ENCODE measurements at regions not wholly inside any gene's neighbourhood (a gene's known extent, or its start where the extent isn't known, plus 50 kb on each side); places are given as distances from the start of the nearest gene placed in this dataset.

DNA sequence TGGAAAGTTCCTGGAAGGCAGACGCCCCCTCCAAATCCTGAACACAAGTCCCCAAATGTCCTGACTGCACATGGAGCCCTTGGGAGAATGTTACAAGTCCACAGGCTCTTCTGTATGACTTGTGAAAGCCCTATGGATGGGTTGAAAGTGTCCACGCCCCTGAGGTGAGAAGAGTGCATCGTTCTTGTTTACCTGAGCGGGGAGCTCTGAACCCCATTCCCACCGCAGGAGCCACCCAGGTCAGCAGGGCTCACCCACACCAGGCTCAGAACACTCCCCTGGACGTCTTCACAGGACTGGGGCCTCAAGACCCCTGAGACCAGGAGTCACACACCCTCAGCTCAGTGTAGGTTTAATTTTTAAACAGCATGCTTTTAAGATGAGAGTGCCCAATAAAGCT lies 84.2 kb upstream of the TMEM18 start:
- DNase-seq (ENCODE audit: low spot score): no peak

DNA sequence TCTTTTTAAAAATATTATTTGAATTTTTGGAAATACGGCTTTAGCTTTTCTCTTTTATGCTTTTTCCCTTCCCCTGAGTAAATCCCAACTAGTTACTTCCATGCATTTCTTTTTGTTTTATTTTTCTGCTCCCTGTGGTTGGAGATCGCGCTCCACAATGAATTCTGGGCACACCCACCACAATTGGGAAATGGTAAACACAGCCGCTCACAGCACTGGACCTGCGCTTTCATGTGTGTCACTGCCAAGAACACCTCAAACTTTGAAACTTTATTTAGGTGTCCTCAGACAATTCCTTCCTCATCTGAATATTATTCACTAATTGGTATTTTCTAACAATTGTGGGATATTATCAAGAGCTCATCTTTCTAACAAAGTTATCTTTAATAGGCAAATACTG lies 82.8 kb upstream of the TMEM18 start:
- DNase-seq (ENCODE audit: low spot score): no peak

DNA sequence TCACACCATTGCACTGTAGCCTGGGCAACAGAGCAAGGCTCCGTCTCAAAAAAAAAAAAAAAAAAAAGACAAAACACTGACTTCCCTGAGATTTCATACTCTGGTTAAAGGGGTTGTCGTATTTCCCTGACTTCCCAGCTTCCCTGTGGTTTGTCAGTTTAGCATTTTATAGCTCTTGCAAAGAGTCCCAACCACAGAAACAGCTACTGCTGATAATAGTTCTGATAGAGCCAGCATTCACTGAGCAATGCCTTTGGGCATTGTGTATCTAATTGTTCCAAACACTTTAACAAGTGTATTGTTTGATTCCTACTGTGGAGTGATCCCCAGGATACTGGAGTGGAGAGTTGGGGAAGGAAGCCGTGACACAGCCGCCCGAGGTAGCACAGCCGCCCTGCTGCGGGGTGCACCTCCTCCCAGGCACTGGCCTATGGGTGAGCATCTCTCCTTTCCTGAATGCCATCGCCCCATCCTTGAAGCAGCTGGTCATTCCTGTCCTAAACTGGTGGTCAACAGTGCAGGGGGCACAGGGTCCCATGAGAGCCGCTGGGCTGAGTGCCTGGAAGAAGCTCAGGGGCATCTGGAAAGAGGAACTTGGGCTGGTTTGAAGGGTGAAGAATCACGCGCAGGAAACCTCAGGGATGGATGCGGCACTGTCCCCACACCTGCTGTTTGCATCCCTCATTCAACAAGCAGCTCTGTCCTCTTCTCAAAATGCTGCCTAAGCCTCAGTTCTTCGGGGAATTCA lies 81.0 kb upstream of the TMEM18 start:
- DNase-seq (ENCODE audit: low spot score): no peak

DNA sequence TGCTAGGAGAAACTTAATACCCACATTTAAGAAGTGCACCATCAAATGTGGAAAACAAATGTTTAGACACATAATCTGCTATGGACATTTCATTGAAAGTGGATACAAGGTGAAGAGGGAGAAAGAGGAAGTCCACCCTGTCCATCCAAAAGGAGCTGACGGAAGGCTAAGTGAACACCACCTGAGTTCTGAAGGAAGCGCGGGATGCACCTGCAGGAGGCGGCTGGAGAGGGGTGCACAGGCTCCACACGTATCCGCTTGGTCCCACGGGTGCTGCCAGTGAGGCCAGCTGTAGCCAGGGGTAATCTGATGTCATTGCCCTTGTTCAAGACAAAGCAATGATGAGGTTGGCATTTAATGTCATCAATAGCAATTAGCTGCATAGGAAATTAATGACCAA lies 75.9 kb upstream of the TMEM18 start:
- DNase-seq (ENCODE audit: low spot score): no peak

DNA sequence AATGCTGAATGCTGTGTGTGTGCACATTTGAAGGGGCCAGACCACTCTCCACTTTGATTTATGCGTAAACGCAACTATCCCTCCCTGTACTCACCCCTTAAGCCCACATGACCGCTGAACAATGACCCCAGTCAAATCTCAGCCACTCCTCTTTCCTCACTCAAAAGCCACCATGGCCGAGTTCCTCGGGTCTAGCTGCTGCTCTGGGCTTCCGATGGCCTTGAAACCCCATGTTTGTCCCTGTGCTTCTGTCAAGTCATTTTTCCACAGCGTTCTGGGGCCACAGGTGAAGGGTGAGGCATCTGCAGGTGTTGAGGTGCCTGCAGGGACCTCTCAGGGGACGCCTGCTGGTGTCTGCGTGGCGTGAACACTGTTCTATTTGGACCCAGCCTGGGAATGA lies 74.3 kb upstream of the TMEM18 start:
- DNase-seq (ENCODE audit: low spot score): no peak

DNA sequence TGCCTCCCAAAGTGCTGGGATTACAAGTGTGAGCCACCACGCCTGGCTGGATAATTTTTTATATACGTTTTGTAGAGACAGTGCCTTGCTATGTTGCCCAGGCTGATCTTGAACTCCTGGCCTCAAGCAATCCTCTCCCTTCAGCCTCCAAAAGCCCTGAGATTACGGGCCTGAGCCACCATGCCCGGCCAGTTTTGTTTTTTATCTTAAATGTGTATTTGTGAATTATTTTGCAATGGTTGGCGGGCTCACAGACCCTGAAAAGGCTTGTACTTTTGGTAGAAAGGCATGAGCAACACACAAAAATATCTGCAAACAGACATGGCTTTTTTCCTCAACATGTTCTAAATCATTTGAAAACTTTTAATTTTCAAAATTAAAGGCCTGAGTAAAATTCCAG lies 73.4 kb upstream of the TMEM18 start:
- no peak for DNase-seq (ENCODE audit: low spot score)

DNA sequence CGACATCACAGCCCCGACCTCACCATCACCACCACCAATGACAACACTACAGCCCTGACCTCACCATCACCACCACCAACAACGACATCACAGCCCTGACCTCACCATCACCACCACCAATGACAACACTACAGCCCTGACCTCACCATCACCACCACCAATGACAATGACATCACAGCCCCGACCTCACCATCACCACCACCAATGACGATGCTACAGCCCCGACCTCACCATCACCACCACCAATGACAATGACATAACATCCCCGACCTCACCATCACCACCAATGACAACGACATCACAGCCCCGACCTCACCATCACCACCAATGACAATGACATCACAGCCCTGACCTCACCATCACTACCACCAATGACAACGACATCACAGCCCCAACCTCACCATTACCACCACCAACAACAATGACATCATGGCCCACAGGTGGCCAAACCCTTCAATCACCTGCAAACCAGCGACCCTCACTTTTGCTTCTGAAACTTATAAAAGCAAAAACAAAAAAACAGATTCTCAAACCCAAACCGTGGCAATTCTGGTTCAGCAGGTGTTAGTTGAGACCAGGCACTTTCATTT lies 70.7 kb upstream of the TMEM18 start:
- no peak for DNase-seq (ENCODE audit: low spot score)

DNA sequence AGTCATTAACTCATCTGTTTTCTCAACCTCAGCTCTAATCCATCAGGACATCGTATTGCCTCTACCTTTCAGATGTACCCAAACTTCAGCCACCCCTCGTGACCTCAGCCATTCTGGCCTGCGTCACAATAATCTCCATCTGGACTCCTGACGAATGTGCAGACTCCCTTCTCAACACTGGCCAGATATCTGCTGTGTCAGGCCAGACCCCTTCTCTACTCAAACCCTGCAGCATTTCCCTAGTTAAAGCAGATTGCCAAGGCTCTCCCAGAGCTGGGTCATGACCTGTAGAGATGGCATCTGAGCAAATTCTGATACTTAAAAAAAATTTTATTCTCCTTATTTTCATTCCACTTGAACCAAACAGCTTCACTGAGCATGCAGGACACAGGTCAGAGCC lies 69.5 kb upstream of the TMEM18 start:
- DNase-seq (ENCODE audit: low spot score): no peak

DNA sequence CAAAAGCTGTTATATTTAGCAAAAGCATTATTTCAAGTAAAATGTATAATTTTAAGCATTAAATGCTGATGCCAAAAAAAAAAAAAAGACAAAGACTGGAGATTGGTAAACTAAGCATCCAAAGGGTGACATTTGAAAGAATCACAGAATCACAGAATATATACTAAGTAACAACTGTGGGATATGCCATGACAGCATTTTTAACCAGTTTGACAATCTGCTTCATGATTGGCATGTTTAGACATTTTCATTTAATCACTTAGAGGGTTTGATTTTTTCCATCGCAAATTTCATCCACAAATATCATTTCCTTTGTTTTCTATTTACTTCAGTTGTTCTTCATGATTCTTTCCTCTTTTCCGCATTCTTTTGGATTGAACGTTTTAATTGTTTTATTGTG lies 66.9 kb upstream of the TMEM18 start:
- no peak for DNase-seq (ENCODE audit: low spot score)

DNA sequence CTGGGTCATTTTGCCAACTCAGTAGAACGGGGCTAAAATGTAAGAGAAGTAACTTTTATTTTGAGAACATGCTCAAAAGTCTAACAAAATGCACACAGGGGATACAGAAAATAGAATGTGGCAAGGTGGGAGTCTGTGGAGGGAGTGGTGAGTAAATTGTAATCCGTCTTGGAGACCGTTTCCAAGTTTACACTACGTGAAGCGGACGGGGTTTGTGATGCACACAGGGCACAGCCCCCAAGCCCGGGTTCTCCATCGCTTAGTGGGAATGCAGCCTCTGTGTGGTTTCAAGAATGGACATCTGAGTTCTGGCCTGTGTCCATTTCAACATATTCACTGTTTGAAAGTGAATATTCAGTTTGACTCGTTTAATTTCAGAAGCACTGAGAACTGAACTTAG lies 65.0 kb upstream of the TMEM18 start:
- DNase-seq (ENCODE audit: low spot score): no peak

DNA sequence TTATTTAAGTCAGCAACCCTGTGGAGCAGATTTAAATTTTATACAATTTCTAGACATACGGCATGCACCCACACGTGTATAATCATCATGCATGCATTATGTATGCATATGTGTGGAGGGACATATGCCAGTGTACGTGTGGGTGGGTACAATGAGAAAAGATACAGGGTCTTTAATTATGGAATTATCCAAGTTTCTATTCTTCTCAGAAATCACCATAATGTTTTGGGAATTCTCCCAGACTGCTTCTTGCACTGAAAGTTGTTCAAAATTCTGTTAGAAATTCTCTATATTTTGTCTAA lies 63.9 kb upstream of the TMEM18 start:
- no peak for DNase-seq (ENCODE audit: low spot score)

DNA sequence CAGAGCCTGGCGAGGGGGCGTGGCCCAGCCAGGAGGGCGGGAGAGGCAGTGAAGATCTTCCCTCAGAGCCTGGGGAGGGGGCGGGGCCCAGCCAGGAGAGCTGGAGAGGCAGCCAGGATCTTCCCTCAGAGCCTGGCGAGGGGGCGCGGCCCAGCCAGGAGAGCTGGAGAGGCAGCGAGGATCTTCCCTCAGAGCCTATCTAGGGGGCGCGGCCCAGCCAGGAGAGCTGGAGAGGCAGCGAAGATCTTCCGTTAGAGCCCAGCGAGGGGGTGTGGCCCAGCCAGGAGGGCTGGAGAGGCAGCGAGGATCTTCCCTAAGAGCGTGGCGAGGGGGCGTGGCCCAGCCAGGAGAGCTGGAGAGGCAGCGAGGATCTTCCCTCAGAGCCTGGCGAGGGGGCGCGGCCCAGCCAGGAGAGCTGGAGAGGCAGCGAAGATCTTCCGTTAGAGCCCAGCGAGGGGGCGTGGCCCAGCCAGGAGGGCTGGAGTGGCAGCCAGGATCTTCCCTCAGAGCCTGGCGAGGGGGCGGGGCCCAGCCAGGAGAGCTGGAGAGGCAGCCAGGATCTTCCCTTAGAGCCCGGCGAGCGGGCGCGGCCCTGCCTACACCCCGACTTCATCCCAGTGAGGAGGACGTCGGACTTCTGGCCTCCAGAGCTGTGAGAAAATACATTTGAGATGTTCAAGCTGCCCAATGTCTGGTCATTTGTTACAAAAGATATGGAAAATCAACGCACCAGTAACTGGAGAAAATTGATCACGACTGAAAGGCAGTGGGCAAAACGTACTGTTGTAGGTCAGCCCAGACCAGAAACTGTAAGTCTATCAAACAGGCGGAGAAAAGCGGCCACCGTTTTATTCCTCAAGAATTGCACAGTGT lies 63.4 kb upstream of the TMEM18 start:
- DNase-seq (ENCODE audit: low spot score): peak; percentile 98

DNA sequence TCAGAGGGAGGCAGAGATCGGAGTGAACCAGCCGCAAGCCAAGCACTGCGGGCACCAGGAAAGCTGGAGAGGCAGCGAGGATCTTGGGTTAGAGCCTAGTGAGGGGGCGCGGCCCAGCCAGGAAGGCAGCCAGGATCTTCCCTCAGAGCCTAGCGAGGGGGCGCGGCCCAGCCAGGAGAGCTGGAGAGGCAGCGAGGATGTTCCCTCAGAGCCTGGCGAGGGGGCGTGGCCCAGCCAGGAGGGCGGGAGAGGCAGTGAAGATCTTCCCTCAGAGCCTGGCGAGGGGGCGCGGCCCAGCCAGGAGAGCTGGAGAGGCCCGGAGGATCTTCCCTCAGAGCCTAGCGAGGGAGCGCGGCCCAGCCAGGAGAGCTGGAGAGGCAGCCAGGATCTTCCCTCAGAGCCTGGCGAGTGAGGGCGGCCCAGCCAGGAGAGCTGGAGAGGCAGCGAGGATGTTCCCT lies 62.7 kb upstream of the TMEM18 start:
- DNase-seq (ENCODE audit: low spot score): peak; percentile 90

DNA sequence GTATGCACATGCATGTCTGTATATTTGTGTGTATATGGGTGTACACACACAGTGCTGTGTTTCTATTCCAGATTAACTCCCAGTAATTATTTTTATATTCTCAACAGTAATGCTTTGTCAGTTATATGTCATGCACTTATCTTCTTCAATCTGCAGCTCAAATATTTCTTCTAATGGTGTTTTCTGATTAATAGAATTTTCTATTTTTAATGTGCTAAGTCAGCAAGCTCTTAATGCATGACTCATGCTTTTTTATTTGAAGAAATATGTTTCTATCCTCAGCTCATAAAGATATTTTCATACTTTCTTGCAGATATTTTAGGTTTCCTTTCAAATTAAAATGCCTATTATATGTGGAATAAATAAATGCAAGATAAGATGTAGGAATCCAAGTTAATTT lies 59.7 kb upstream of the TMEM18 start:
- DNase-seq (ENCODE audit: low spot score): no peak

DNA sequence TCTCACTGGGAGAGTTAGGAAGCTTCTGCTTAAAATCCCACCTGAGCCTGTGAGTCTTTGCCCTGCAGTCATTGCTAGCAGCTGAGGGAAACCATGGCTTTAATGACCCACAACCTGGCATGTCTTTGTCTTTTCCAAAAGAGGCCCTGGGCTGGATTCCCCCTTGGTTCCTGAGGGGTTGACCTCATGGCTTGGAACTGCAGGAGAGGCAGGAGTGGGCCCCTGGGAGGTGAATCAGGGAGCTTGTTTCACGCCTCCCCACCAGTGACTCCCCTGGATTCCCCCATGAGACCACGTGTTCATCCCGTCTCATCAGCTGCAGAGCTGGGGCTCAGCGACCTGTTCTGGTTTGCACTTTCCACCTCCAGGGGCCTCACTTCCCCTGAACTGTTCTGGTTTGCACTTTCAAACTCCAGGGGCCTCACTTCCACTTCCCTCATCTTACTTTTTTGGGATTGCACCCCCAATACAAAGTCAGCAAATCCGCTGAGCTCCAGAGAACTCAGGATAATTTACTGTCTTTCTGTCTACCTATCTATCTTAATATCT lies 58.5 kb upstream of the TMEM18 start:
- DNase-seq (ENCODE audit: low spot score): no peak

DNA sequence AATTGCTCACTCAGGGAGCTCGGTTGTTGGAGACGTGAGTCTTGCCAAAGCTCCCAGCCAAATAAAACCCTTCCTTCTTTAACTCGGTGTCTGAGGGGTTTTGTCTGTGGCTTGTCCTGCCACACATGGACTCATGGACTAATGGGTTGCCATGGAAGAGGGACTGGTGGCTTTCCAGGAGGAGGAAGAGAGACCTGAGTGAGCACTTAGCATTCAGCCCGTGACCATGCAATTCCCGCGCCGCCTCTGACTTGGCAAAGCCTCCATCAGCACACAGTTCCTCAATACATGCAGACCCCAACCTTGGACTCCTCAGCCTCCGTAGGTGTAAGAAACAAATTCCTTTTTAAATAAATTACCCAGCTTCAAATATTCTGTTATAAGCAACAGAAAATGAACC lies 57.3 kb upstream of the TMEM18 start:
- no peak for DNase-seq (ENCODE audit: low spot score)

DNA sequence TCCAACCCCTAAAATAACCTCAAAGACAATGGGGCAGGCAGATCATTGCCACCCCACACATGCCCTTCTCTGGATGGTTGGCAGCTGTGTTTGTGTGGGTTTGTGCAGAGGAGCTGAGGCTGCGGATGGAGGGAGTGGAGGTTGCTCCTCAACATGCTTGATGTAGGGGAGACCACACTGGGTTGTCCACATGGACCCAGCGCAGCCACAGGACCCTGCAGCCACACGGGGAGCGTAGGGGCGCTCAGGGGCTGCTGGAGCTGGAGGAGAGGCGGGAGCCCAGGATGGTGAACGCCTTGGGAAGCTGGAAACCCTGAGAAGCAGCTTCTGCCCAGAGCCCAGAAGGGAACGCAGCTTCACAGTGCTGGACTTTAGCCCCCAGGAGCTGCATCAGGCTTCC lies 56.3 kb upstream of the TMEM18 start:
- DNase-seq (ENCODE audit: low spot score): no peak

DNA sequence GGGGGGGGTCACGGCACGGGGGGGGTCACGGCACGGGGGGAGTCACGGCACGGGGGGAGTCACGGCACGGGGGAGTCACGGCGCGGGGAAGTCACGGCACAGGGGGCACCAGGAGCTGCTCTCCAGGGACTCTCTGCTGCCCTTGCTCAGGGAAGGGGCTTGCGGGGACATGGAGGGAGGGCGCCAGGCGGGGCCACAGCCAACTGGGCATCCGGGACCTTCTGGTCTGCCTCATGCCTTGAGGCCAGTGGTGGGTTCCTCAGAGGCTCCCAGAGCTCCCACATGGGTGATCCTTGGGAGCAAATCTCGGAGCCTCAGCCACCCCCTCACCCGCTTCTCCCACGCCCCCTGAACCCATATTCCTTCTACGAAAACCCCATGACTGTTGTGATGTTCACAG lies 55.8 kb upstream of the TMEM18 start:
- DNase-seq (ENCODE audit: low spot score): no peak

DNA sequence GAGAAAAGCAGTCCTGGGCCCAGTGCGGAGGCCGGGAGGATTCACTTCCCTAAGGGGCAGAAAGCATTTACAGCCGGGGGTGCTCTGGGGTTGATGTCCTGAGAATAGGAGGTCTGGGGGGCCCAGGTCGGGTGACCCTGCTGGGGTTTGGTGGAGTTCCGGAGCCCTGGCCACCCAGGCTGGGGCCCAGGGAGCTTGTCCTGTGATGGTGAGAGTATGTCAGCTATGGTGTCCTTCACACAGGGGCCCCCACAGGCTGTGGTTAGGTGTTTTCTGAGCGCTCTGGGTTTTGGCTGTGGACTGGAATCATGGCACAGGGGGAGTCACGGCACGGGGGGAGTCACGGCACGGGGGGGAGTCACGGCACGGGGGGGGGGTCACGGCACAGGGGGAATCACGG lies 54.5 kb upstream of the TMEM18 start:
- no peak for DNase-seq (ENCODE audit: low spot score)

DNA sequence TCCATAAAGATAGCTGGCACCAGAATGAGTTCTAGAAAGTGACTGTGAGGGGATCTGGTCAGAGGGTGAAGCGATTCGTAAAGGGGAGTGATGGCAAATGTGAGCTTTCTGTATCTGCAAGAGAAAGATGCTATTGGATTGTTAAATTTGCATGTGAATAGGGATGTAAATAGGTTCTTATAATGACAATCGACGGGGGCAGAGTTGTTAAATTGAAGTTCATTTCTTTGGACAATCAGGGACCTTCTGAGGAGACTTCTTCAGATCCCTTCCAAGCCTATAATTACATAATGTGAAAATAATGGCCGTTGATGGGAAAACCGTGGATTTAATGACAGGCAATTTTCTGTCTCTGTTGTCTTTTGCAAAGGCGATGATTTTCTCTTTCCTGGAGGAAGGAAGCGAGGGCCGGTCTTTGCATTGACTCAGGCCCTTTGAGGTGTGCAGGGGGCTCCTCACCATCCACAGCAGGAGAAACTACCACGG lies 52.2 kb upstream of the TMEM18 start:
- DNase-seq (ENCODE audit: low spot score): no peak

DNA sequence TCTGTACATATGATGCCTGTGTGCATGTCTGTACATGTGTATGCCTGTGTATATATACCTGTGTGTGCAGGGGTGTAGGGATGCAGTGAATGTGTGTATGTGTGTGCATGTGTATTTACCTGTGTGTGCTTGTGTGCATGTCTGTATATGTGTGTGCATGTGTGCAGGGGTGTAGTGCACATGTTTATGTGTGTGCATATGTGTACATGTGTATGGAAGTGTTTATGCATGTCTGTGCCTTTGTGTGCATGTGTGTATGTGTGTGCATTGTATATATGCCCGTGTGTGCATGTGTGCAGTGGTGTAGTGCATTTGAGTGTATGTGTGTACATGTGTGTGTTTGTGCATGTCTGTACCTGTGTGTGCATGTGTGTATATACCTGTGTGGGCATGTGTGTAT lies 51.0 kb upstream of the TMEM18 start:
- DNase-seq (ENCODE audit: low spot score): no peak

DNA sequence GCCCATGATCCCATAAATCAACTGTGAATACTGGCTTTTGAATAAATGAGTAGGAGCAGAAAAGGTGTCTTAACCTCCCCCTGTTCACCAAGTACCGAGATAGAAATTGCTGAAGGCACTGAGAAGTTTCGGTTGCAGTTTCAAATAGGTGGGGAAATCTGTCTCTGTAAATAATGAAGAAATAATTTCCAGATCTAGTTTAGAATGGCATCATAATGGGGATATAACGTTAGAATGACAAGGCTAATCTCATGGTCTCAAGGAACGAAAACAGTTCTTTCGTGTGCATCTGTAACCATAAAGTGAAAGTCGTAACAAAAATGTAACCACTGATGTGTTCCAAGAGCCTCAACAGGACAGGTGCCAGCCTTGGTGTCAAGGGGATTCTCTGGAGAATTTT lies 49.9 kb upstream of the TMEM18 start:
- no peak for DNase-seq (ENCODE audit: low spot score)

Measured in A172 (cell line).